Activated CD8-positive, alpha-beta T cell treated with anti-CD3 and anti-CD28 coated beads for 36 hours (primary cell): ENCODE measurements at regions not wholly inside any gene's neighbourhood (a gene's known extent, or its start where the extent isn't known, plus 50 kb on each side); places are given as distances from the start of the nearest gene placed in this dataset.
"Not testable (repeated sequence)": the region's sequence is repeated elsewhere in the genome, so short reads cannot be mapped to it uniquely, and the experiment has no call there.

ENCODE experiments used
- ATAC-seq: fragments of 200-7000 bp; cut with Tn5 transposase; one replicate; pipeline ENCODE4 v1.10.0; 2021; ENCODE audit warnings: mild to moderate bottlenecking, moderate library complexity
- CTCF ChIA-PET: fragments of 350-600 bp; sonication (Branson Sonifier 250); formaldehyde crosslinking; loops from one replicate; lab custom pipeline; 2021; ENCODE audit warnings: antibody characterized with exemption; lab: Charles Lee
- POLR2A ChIA-PET: fragments of 350-600 bp; sonication (Branson Sonifier 250); formaldehyde crosslinking; loops from one replicate; lab custom pipeline; 2021; ENCODE audit warnings: antibody characterized with exemption; lab: Charles Lee
- DNase-seq: peaks from one replicate; pipeline ENCODE4 v3.0.0-alpha.2; 2020
- H3K27ac Mint-ChIP-seq: one replicate; pipeline ENCODE4 v1.8.0; 2021; ENCODE audit warnings: mild to moderate bottlenecking, mixed read lengths
- H3K27me3 Mint-ChIP-seq: one replicate; pipeline ENCODE4 v1.8.0; 2021; ENCODE audit warnings: mixed read lengths
- H3K36me3 Mint-ChIP-seq: one replicate; pipeline ENCODE4 v1.8.0; 2021; ENCODE audit warnings: low read depth, mixed read lengths
- H3K4me1 Mint-ChIP-seq: one replicate; pipeline ENCODE4 v1.8.0; 2021; ENCODE audit warnings: low read depth, mixed read lengths
- H3K4me3 Mint-ChIP-seq: one replicate; pipeline ENCODE4 v1.8.0; 2021; ENCODE audit warnings: mild to moderate bottlenecking, moderate library complexity, mixed read lengths
- H3K9me3 Mint-ChIP-seq: one replicate; pipeline ENCODE4 v1.8.0; 2021; ENCODE audit warnings: mixed read lengths
- CTCF ChIP-seq: fragments of 200-600 bp; IDR thresholded peaks from one replicate; pipeline ENCODE4 v1.8.0; 2022; ENCODE audit warnings: antibody characterized with exemption, mild to moderate bottlenecking
- intact Hi-C: fragments of 100-400 bp; cut with micrococcal nuclease; formaldehyde crosslinking; loops from one replicate; pipeline ENCODE4 v1.10.0; 2022

GRCh38 chr5:85990998-85991397 lies 626.7 kb upstream of the COX7C start:
- Mint-ChIP-seq H3K27me3 (no peaks in the 10 kb centered on the region), H3K27ac (no peak overlapping the region), H3K4me1 (no peaks in the 10 kb centered on the region), H3K36me3 (no peaks in the 10 kb centered on the region), H3K4me3 (no peak overlapping the region), H3K9me3 (peaks cover 9% of the 10 kb centered on the region)
- CTCF ChIA-PET: no interaction called here
- ATAC-seq: no peak
- DNase-seq: no peak
- intact Hi-C loops: no loop called here
- TF ChIP-seq CTCF: no peak
- POLR2A ChIA-PET: no interaction called here

DNA sequence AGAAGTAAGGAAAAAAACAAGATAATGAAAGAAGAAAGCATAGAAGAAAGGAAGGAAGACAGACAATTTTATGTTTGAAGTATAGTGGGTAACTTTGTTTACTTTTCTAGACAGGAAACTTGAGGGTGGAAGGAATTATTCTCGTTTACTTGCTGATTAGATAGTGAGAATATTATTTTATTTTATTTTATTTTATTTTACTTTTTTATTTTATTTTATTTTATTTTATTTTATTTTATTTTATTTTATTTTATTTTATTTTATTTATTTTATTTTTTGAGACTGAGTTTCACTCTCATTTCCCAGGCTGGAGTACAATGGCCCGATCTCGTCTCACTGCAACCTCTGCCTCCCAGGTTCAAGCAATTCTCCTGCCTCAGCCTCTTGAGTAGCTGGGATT lies 623.1 kb upstream of the COX7C start:
- CTCF ChIA-PET, H3K27me3 Mint-ChIP-seq, intact Hi-C loops, POLR2A ChIA-PET, H3K9me3 Mint-ChIP-seq, H3K27ac Mint-ChIP-seq, H3K4me1 Mint-ChIP-seq, ATAC-seq, H3K4me3 Mint-ChIP-seq, DNase-seq, H3K36me3 Mint-ChIP-seq: not testable (repeated sequence)

- Mint-ChIP-seq H3K4me1 (no peaks in the 10 kb centered on the region), H3K4me3 (no peak overlapping the region), H3K27me3 (no peaks in the 10 kb centered on the region), H3K36me3 (no peaks in the 10 kb centered on the region), H3K27ac (no peak overlapping the region), H3K9me3 (peaks cover 2% of the 10 kb centered on the region)
- no peak for TF ChIP-seq CTCF
- DNase-seq (no peak), ATAC-seq (no peak)
- CTCF ChIA-PET: no interaction called here
- POLR2A ChIA-PET: no interaction called here
- intact Hi-C loops: no loop called here
These were observed 619.1 kb upstream of the COX7C start for GRCh38 chr5:85998656-85999055.

DNA sequence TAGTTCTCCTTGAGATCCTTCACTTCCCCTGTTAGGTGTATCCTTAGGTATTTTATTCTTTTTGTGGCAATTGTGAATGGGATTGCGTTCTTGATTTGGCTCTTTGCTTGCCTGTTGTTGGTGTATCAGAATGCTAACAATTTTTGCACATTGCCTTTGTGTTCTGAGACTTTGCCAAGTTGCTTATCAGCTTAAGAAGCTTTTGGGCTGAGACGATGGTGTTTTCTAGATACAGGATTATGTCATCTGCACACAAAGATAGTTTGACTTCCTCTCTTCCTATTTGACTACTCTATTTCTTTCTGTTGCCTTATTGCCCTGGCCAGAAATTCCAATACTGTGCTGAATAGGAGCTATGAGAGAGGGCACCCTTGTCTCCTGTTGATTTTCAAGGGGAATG lies 609.4 kb upstream of the COX7C start:
- Mint-ChIP-seq H3K4me1 (no peaks in the 10 kb centered on the region), H3K36me3 (no peaks in the 10 kb centered on the region), H3K4me3 (no peak overlapping the region), H3K27ac (no peak overlapping the region), H3K27me3 (no peaks in the 10 kb centered on the region), H3K9me3 (peaks cover 14% of the 10 kb centered on the region)
- TF ChIP-seq CTCF: no peak
- DNase-seq (no peak), ATAC-seq (no peak)
- ChIA-PET POLR2A (no interaction called here), CTCF (no interaction called here)
- intact Hi-C loops: no loop called here

GRCh38 chr5:86008704-86009103 lies 609.0 kb upstream of the COX7C start:
- Mint-ChIP-seq H3K27ac (no peak overlapping the region), H3K4me1 (no peaks in the 10 kb centered on the region), H3K9me3 (peaks cover 14% of the 10 kb centered on the region), H3K27me3 (no peaks in the 10 kb centered on the region), H3K4me3 (no peak overlapping the region), H3K36me3 (no peaks in the 10 kb centered on the region)
- no peak for TF ChIP-seq CTCF
- ChIA-PET POLR2A (no interaction called here), CTCF (no interaction called here)
- intact Hi-C loops: no loop called here
- DNase-seq: no peak
- no peak for ATAC-seq

DNA sequence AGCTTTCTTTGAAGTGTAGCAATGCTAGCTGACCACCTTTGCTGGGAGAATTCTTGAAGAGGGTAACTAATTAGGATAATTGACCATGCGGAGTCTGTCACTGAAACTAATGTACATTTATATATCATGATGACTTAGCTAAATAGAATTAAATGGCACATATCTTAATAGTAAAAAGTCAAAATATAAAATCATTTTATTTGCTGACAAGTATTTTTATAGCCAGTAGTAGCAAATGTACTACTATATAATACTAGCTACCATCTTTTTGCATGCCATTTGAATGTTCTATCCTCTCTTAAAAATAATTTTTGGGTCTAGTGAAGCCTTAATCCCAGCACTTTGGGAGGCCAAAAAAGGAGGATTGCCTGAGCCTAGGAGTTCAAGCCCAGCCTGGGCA lies 605.8 kb upstream of the COX7C start:
- Mint-ChIP-seq H3K4me1 (no peaks in the 10 kb centered on the region), H3K4me3 (no peak overlapping the region)

More for the DNA sequence above, 605.8 kb upstream of the COX7C start:
- intact Hi-C loops: no loop called here
- H3K36me3 Mint-ChIP-seq: no peaks in the 10 kb centered on the region
- ChIA-PET POLR2A (no interaction called here), CTCF (no interaction called here)
- DNase-seq: no peak
- no peak overlapping the region for H3K27ac Mint-ChIP-seq
- no peak for ATAC-seq
- H3K9me3 Mint-ChIP-seq: peaks cover 14% of the 10 kb centered on the region
- no peaks in the 10 kb centered on the region for H3K27me3 Mint-ChIP-seq
- no peak for TF ChIP-seq CTCF
